Ishikawa (cell line): ENCODE measurements at regions not wholly inside any gene's neighbourhood (a gene's known extent, or its start where the extent isn't known, plus 50 kb on each side); places are given as distances from the start of the nearest gene placed in this dataset.

ENCODE experiments used
- CREB1 ChIP-seq: IDR thresholded peaks from 2 replicates; pipeline ENCODE4 v1.6.1; 2012; ENCODE audit warnings: low read depth
- EGR1 ChIP-seq: IDR thresholded peaks from 2 replicates; pipeline ENCODE4 v1.6.1; 2012
- EP300 ChIP-seq: IDR thresholded peaks from 2 replicates; pipeline ENCODE4 v1.6.1; 2012; ENCODE audit warnings: borderline replicate concordance
- FOXM1 ChIP-seq: IDR thresholded peaks from 2 replicates; pipeline ENCODE4 v1.6.1; 2012; ENCODE audit warnings: low read depth, borderline replicate concordance
- MAX ChIP-seq: IDR thresholded peaks from 2 replicates; pipeline ENCODE4 v1.6.1; 2012
- NFIC ChIP-seq: IDR thresholded peaks from 2 replicates; pipeline ENCODE4 v1.6.1; 2012
- RAD21 ChIP-seq: IDR thresholded peaks from 2 replicates; pipeline ENCODE4 v1.6.1; 2012; ENCODE audit warnings: low read depth
- TAF1 ChIP-seq: IDR thresholded peaks from 2 replicates; pipeline ENCODE4 v1.6.1; 2012; ENCODE audit warnings: low read depth, mild to moderate bottlenecking
- TCF12 ChIP-seq: IDR thresholded peaks from 2 replicates; pipeline ENCODE4 v1.6.1; 2012; ENCODE audit warnings: low read depth
- TF ChIP-seq, protein P1 (sequence below): IDR thresholded peaks from 2 replicates; pipeline ENCODE4 v1.6.1; 2012; ENCODE audit warnings: low read depth, mild to moderate bottlenecking
- TF ChIP-seq, protein P2 (sequence below): IDR thresholded peaks from 2 replicates; pipeline ENCODE4 v1.6.1; 2012

DNA sequence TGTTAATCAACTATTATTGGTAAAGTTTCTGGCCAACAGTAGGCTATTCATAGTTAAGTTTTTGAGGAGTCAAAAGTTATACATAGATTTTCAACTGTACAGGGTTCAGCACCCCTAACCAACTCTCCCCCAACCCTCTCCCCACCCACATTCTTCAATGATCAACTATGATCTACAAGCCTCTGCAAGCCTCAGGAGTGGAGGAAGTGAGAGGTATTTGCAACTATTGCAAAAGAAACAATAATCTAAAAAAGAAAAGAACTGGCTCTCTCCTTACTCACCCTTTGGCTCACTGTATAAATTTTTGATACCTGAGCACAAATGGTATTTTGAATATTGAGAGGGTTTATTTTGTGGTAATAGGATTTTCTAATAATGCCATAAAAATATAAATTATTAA lies 179.8 kb downstream of the IPMK start:
- TF ChIP-seq TAF1 = no peak
- no peak for TF ChIP-seq RAD21
- TF ChIP-seq, protein P1, sequence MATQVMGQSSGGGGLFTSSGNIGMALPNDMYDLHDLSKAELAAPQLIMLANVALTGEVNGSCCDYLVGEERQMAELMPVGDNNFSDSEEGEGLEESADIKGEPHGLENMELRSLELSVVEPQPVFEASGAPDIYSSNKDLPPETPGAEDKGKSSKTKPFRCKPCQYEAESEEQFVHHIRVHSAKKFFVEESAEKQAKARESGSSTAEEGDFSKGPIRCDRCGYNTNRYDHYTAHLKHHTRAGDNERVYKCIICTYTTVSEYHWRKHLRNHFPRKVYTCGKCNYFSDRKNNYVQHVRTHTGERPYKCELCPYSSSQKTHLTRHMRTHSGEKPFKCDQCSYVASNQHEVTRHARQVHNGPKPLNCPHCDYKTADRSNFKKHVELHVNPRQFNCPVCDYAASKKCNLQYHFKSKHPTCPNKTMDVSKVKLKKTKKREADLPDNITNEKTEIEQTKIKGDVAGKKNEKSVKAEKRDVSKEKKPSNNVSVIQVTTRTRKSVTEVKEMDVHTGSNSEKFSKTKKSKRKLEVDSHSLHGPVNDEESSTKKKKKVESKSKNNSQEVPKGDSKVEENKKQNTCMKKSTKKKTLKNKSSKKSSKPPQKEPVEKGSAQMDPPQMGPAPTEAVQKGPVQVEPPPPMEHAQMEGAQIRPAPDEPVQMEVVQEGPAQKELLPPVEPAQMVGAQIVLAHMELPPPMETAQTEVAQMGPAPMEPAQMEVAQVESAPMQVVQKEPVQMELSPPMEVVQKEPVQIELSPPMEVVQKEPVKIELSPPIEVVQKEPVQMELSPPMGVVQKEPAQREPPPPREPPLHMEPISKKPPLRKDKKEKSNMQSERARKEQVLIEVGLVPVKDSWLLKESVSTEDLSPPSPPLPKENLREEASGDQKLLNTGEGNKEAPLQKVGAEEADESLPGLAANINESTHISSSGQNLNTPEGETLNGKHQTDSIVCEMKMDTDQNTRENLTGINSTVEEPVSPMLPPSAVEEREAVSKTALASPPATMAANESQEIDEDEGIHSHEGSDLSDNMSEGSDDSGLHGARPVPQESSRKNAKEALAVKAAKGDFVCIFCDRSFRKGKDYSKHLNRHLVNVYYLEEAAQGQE = no peak
- TF ChIP-seq MAX = no peak
- TF ChIP-seq EGR1 = no peak
- no peak for TF ChIP-seq EP300
- TF ChIP-seq CREB1 = no peak
- TF ChIP-seq FOXM1 = no peak
- TF ChIP-seq, protein P2, sequence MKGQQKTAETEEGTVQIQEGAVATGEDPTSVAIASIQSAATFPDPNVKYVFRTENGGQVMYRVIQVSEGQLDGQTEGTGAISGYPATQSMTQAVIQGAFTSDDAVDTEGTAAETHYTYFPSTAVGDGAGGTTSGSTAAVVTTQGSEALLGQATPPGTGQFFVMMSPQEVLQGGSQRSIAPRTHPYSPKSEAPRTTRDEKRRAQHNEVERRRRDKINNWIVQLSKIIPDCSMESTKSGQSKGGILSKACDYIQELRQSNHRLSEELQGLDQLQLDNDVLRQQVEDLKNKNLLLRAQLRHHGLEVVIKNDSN = no peak
- TF ChIP-seq NFIC = no peak
- TF ChIP-seq TCF12 = no peak
